HG02852 (cell line): ENCODE measurements at regions not wholly inside any gene's neighbourhood (a gene's known extent, or its start where the extent isn't known, plus 50 kb on each side); places are given as distances from the start of the nearest gene placed in this dataset.

Experiments used
- ATAC-seq: cut with Tn5 transposase; IDR thresholded peaks from one replicate; pipeline ENCODE4 v1.9.1; 2021; ENCODE audit warnings: mild to moderate bottlenecking, moderate library complexity; ENCODE audit not compliant: unreplicated experiment

GRCh38 chr11:123304828-123305466 lies 109.9 kb upstream of the CLMP start:
- no peak for ATAC-seq

GRCh38 chr11:123303924-123304323 lies 108.9 kb upstream of the CLMP start:
- ATAC-seq = no peak

GRCh38 chr11:123302751-123303195 lies 107.7 kb upstream of the CLMP start:
- peak; percentile 53 for ATAC-seq

- ATAC-seq = peak; percentile 69
Observed at GRCh38 chr11:123301696-123302400, 106.8 kb upstream of the CLMP start.

- no peak for ATAC-seq
Observed at GRCh38 chr11:123301013-123301591, 106.1 kb upstream of the CLMP start.

- ATAC-seq = no peak
Observed at GRCh38 chr11:123299721-123300120, 104.7 kb upstream of the CLMP start.

GRCh38 chr11:123298488-123299447 lies 103.7 kb upstream of the CLMP start:
- no peak for ATAC-seq

- ATAC-seq = no peak
Observed at GRCh38 chr11:123292647-123293046, 97.6 kb upstream of the CLMP start.

GRCh38 chr11:123291201-123291869 lies 96.3 kb upstream of the CLMP start:
- no peak for ATAC-seq

GRCh38 chr11:123286761-123287160 lies 91.7 kb upstream of the CLMP start:
- no peak for ATAC-seq

GRCh38 chr11:123286255-123286654 lies 91.2 kb upstream of the CLMP start:
- no peak for ATAC-seq

GRCh38 chr11:123284454-123284853 lies 89.4 kb upstream of the CLMP start:
- no peak for ATAC-seq

- no peak for ATAC-seq
Observed at GRCh38 chr11:123282597-123282996, 87.5 kb upstream of the CLMP start.

GRCh38 chr11:123273616-123274015 lies 78.6 kb upstream of the CLMP start:
- no peak for ATAC-seq

GRCh38 chr11:123272565-123272964 lies 77.5 kb upstream of the CLMP start:
- ATAC-seq = no peak

GRCh38 chr11:123268156-123268555 lies 73.1 kb upstream of the CLMP start:
- no peak for ATAC-seq

GRCh38 chr11:123265951-123266350 lies 70.9 kb upstream of the CLMP start:
- no peak for ATAC-seq

GRCh38 chr11:123264431-123264780 lies 69.4 kb upstream of the CLMP start:
- peak; percentile 27 for ATAC-seq

- no peak for ATAC-seq
Observed at GRCh38 chr11:123261345-123262106, 66.5 kb upstream of the CLMP start.
